ENCODE measurements at regions not wholly inside any gene's neighbourhood (a gene's known extent, or its start where the extent isn't known, plus 50 kb on each side); places are given as distances from the start of the nearest gene placed in this dataset.

DNA sequence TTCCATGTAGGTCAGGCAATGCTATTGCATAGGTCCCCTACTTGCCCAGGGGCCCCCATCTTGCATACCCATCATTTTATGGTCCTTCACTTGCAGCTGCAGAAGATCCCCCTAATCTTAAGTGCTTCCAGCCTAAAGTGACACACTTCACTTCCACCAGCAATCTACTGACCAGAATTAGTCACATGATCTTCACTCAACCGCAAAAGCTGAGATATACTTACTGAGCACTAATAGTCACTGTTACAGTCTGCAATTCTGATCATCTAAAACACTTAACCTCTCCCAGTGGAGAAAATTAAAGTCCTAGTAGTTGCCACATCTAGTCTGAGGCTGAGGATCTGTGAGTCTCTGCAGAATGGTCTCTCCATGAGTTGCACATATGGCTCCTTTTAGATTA is 82.1 kb downstream of the AREG start:
- TF ChIP-seq MAX (IDR thresholded peaks at IDR 0.05; ENCODE audit: low read depth, low read length): no peak
- no peak for TF ChIP-seq MYC (IDR thresholded peaks at IDR 0.05; ENCODE audit: low read depth, low read length)
- TF ChIP-seq POLR2A (IDR thresholded peaks at IDR 0.05; ENCODE audit: extremely low read depth, insufficient read length): no peak
- TF ChIP-seq, protein P1, sequence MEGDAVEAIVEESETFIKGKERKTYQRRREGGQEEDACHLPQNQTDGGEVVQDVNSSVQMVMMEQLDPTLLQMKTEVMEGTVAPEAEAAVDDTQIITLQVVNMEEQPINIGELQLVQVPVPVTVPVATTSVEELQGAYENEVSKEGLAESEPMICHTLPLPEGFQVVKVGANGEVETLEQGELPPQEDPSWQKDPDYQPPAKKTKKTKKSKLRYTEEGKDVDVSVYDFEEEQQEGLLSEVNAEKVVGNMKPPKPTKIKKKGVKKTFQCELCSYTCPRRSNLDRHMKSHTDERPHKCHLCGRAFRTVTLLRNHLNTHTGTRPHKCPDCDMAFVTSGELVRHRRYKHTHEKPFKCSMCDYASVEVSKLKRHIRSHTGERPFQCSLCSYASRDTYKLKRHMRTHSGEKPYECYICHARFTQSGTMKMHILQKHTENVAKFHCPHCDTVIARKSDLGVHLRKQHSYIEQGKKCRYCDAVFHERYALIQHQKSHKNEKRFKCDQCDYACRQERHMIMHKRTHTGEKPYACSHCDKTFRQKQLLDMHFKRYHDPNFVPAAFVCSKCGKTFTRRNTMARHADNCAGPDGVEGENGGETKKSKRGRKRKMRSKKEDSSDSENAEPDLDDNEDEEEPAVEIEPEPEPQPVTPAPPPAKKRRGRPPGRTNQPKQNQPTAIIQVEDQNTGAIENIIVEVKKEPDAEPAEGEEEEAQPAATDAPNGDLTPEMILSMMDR (IDR thresholded peaks at IDR 0.05; ENCODE audit: low read depth, low read length): no peak
- no peak overlapping the region for H3K4me3 ChIP-seq (ENCODE audit: low read depth, low read length)
- no peak for DNase-seq (ENCODE audit: low read depth)

GRCh38 chr4:74528178-74528577 is 83.2 kb downstream of the AREG start:
- no peak for TF ChIP-seq MAX (IDR thresholded peaks at IDR 0.05; ENCODE audit: low read depth, low read length)
- TF ChIP-seq, protein P1 (IDR thresholded peaks at IDR 0.05; ENCODE audit: low read depth, low read length): no peak
- no peak for TF ChIP-seq POLR2A (IDR thresholded peaks at IDR 0.05; ENCODE audit: extremely low read depth, insufficient read length)
- no peak for TF ChIP-seq MYC (IDR thresholded peaks at IDR 0.05; ENCODE audit: low read depth, low read length)
- DNase-seq (ENCODE audit: low read depth): no peak
- H3K4me3 ChIP-seq (ENCODE audit: low read depth, low read length): no peak overlapping the region

DNA sequence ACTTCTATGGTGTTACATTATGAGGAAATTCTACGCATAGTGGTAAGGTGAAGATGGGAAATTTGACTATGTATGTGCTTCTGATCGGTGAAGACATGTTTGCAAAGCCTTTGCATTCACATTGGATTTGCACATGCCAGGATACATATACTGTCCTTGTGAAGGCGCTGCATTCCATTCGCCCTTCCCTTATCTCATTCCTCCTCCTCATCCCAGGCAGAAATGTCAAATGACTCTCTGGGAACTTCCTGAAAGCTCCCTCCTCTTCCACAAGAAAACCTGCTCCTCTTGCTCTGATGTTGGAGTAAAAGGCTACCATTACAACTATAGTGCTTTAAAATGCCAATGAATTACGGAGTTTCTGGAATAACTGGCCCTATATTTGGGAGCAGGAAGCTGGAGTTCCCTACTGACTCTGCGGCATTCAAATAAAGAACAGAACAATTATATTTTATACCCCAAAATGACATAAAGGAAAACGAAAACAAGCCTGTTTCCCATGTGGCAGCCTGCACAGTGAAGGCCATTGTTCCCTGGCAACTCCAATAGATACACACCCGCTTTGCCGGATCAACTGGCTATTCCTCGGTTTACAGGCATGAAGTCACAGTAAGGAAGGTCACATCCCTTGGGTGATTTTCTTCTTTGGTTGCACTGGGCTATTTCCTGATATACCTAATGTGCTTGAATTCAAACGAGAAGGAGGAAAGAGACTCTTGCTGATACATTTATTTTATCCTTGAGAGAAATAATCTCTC is 84.5 kb downstream of the AREG start:
- TF ChIP-seq, protein P1 (IDR thresholded peaks at IDR 0.05; ENCODE audit: low read depth, low read length): no peak
- TF ChIP-seq MAX (IDR thresholded peaks at IDR 0.05; ENCODE audit: low read depth, low read length) (no peak), MYC (IDR thresholded peaks at IDR 0.05; ENCODE audit: low read depth, low read length) (no peak), POLR2A (IDR thresholded peaks at IDR 0.05; ENCODE audit: extremely low read depth, insufficient read length) (no peak)
- no peak for DNase-seq (ENCODE audit: low read depth)

GRCh38 chr4:74531963-74532794 is 87.2 kb downstream of the AREG start:
- peak; percentile 67 for DNase-seq (ENCODE audit: low read depth)
- TF ChIP-seq MAX (IDR thresholded peaks at IDR 0.05; ENCODE audit: low read depth, low read length): no peak
- TF ChIP-seq, protein P1 (IDR thresholded peaks at IDR 0.05; ENCODE audit: low read depth, low read length): peak; percentile 57
- H3K4me3 ChIP-seq (ENCODE audit: low read depth, low read length): no peak overlapping the region

More for the DNA sequence above, 84.5 kb downstream of the AREG start:
- H3K4me3 ChIP-seq (ENCODE audit: low read depth, low read length): no peak overlapping the region

GRCh38 chr4:74534121-74534520 is 89.2 kb downstream of the AREG start:
- no peak for DNase-seq (ENCODE audit: low read depth)
- no peak overlapping the region for H3K4me3 ChIP-seq (ENCODE audit: low read depth, low read length)
- no peak for TF ChIP-seq MAX (IDR thresholded peaks at IDR 0.05; ENCODE audit: low read depth, low read length)
- TF ChIP-seq MYC (IDR thresholded peaks at IDR 0.05; ENCODE audit: low read depth, low read length): no peak
- TF ChIP-seq, protein P1 (IDR thresholded peaks at IDR 0.05; ENCODE audit: low read depth, low read length): no peak
- no peak for TF ChIP-seq POLR2A (IDR thresholded peaks at IDR 0.05; ENCODE audit: extremely low read depth, insufficient read length)
